ENCODE measurements at regions not wholly inside any gene's neighbourhood (a gene's known extent, or its start where the extent isn't known, plus 50 kb on each side); places are given as distances from the start of the nearest gene placed in this dataset.
A peak's percentile ranks its signal among the peaks of the same experiment; 100 is the strongest.

DNA sequence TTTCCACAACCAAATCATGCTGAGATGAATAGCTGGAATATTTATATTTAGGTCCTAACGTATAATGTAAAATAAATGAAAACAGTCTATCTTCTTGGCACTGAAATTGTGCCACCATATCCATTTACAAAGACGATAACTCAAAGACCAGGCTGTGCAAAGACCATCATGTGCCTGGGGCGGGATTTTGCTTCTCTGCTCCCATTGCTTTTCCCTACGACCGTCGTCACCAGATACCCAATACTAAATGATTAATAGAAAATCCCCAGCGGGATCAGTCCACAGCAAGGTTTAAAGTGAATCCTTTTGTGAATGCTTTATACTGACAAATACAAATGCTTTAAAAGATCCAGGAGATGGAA is 194.3 kb upstream of the ARL4C start:
- peaks cover 0 to 4% of the 10 kb centered on the region in 2 donors for H3K9me3 ChIP-seq
- H3K27ac ChIP-seq, result no peak overlapping the region
- no peak overlapping the region for H3K4me3 ChIP-seq
- no peaks in the 10 kb centered on the region for H3K36me3 ChIP-seq
- TF ChIP-seq, protein P1, sequence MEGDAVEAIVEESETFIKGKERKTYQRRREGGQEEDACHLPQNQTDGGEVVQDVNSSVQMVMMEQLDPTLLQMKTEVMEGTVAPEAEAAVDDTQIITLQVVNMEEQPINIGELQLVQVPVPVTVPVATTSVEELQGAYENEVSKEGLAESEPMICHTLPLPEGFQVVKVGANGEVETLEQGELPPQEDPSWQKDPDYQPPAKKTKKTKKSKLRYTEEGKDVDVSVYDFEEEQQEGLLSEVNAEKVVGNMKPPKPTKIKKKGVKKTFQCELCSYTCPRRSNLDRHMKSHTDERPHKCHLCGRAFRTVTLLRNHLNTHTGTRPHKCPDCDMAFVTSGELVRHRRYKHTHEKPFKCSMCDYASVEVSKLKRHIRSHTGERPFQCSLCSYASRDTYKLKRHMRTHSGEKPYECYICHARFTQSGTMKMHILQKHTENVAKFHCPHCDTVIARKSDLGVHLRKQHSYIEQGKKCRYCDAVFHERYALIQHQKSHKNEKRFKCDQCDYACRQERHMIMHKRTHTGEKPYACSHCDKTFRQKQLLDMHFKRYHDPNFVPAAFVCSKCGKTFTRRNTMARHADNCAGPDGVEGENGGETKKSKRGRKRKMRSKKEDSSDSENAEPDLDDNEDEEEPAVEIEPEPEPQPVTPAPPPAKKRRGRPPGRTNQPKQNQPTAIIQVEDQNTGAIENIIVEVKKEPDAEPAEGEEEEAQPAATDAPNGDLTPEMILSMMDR (IDR thresholded peaks at IDR 0.05), result no peak
- H3K4me1 ChIP-seq, result no peaks in the 10 kb centered on the region
- H3K27me3 ChIP-seq, result no peaks in the 10 kb centered on the region
- no peak for DNase-seq (ENCODE audit: low spot score)

DNA sequence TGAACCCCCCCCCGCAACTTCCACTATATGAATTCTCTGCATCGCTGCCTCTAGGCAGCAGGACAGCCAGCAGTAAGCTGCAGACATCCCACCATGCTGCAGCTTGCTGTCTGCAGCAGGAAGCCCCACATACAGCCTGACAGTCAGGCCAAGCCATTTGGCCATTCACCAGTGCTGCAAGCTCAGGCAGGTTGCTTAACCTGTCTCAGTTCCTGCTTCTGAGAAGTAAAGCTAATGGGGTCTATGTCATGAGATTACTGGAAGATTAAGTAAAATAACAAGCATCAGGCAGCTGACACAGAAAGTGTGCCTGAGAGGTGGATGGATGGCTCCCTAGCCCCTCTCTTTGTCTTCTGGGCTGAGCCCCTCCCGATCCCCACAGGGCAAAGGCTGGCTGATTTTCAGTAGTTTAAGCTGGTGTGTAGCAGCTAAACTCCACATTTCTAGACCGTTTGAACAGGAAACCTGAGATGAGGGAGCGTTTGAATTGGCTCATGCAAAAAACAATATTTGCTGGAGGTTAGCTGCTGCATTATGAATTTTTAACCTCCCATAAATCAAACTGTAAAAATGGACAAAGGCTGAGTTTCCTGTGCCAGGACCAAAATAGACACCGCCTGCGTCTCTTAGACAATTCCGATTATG is 193.8 kb upstream of the ARL4C start:
- DNase-seq (ENCODE audit: low spot score), result peak; percentile 50
- Histone ChIP-seq H3K4me1 (no peaks in the 10 kb centered on the region), H3K27me3 (no peaks in the 10 kb centered on the region), H3K9me3 (no peaks in the 10 kb centered on the region), H3K4me3 (no peak overlapping the region), H3K27ac (no peak overlapping the region), H3K36me3 (no peaks in the 10 kb centered on the region)
- TF ChIP-seq, protein P1 (IDR thresholded peaks at IDR 0.05), result no peak

GRCh38 chr2:234689911-234690379 is 193.1 kb upstream of the ARL4C start:
- H3K27me3 ChIP-seq, result no peaks in the 10 kb centered on the region
- H3K4me1 ChIP-seq, result no peaks in the 10 kb centered on the region
- no peak overlapping the region for H3K4me3 ChIP-seq
- H3K9me3 ChIP-seq, result no peaks in the 10 kb centered on the region
- no peaks in the 10 kb centered on the region for H3K36me3 ChIP-seq
- DNase-seq (ENCODE audit: low spot score), result peak; percentile 42
- TF ChIP-seq, protein P1 (IDR thresholded peaks at IDR 0.05), result no peak
- H3K27ac ChIP-seq, result no peak overlapping the region

DNA sequence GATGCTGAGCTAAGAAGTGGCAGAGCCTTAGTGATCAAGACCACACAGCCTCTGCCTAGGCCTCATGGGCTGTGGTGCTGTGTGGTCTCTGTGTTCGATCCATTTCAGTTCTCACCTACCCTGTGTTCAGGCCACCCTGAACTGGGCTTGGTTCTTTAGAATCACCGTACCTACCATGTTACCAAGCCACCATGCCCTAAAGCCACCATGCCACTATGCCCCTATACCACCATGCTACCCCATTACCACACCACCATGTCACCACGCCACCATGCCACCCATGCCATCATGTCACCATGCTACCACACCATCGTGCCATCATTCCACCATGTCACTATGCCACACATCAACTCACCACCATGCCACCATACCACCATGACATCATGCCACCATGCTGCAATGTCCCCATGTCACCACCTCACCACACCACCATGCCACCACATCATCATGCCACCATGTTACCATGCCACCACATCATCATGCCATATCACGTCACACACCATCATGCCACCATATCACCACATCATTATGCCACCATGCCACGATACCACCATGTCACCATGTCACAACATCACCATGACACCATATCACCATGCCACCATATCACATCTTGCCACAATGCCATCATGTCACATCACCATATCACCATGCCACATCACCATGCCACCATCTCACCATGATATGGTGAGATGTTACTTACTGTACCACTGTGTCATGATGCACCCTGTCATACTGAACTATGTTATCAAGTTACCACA is 191.0 kb upstream of the ARL4C start:
- TF ChIP-seq, protein P1 (IDR thresholded peaks at IDR 0.05), result no peak
- no peaks in the 10 kb centered on the region for H3K4me1 ChIP-seq
- H3K27ac ChIP-seq, result no peak overlapping the region
- H3K36me3 ChIP-seq, result no peaks in the 10 kb centered on the region
- H3K27me3 ChIP-seq, result no peaks in the 10 kb centered on the region
- DNase-seq (ENCODE audit: low spot score), result peak; percentile 44
- no peak overlapping the region for H3K4me3 ChIP-seq
- H3K9me3 ChIP-seq, result no peaks in the 10 kb centered on the region

- TF ChIP-seq, protein P1 (IDR thresholded peaks at IDR 0.05), result no peak
- no peaks in the 10 kb centered on the region for H3K27me3 ChIP-seq
- no peak overlapping the region for H3K4me3 ChIP-seq
- H3K9me3 ChIP-seq, result no peaks in the 10 kb centered on the region
- no peaks in the 10 kb centered on the region for H3K36me3 ChIP-seq
- H3K27ac ChIP-seq, result no peak overlapping the region
- no peaks in the 10 kb centered on the region for H3K4me1 ChIP-seq
- peak; percentile 48 for DNase-seq (ENCODE audit: low spot score)
Observed at GRCh38 chr2:234686088-234686890, 189.4 kb upstream of the ARL4C start.

Measured in right atrium auricular region (tissue), 2 donors.